ENCODE measurements at regions not wholly inside any gene's neighbourhood (a gene's known extent, or its start where the extent isn't known, plus 50 kb on each side); places are given as distances from the start of the nearest gene placed in this dataset.

- DNase-seq (ENCODE audit: low spot score) = no peak
These were observed 258.3 kb upstream of the NAV3 start for GRCh38 chr12:77572371-77572770.

GRCh38 chr12:77571768-77572167, 258.9 kb upstream of the NAV3 start:
- DNase-seq (ENCODE audit: low spot score) = no peak

- no peak for DNase-seq (ENCODE audit: low spot score)
These were observed 259.6 kb upstream of the NAV3 start for GRCh38 chr12:77571127-77571526.

GRCh38 chr12:77569876-77570275, 260.8 kb upstream of the NAV3 start:
- DNase-seq (ENCODE audit: low spot score) = no peak

- DNase-seq (ENCODE audit: low spot score) = no peak
These were observed 270.0 kb upstream of the NAV3 start for GRCh38 chr12:77560714-77561113.

- no peak for DNase-seq (ENCODE audit: low spot score)
These were observed 271.2 kb upstream of the NAV3 start for GRCh38 chr12:77559400-77560074.

GRCh38 chr12:77555074-77555473, 275.6 kb upstream of the NAV3 start:
- DNase-seq (ENCODE audit: low spot score) = no peak

GRCh38 chr12:77553976-77554619, 276.6 kb upstream of the NAV3 start:
- no peak for DNase-seq (ENCODE audit: low spot score)

GRCh38 chr12:77549383-77550128, 281.1 kb upstream of the NAV3 start:
- no peak for DNase-seq (ENCODE audit: low spot score)

- DNase-seq (ENCODE audit: low spot score) = no peak
These were observed 281.9 kb upstream of the NAV3 start for GRCh38 chr12:77548797-77549196.

- no peak for DNase-seq (ENCODE audit: low spot score)
These were observed 290.6 kb upstream of the NAV3 start for GRCh38 chr12:77540097-77540496.

- DNase-seq (ENCODE audit: low spot score) = no peak
These were observed 293.0 kb upstream of the NAV3 start for GRCh38 chr12:77537663-77538062.

- DNase-seq (ENCODE audit: low spot score) = no peak
These were observed 295.0 kb upstream of the NAV3 start for GRCh38 chr12:77535734-77536133.

GRCh38 chr12:77531912-77532311, 298.8 kb upstream of the NAV3 start:
- no peak for DNase-seq (ENCODE audit: low spot score)

GRCh38 chr12:77522247-77522646, 308.4 kb upstream of the NAV3 start:
- DNase-seq (ENCODE audit: low spot score) = no peak

GRCh38 chr12:77521508-77522115, 309.1 kb upstream of the NAV3 start:
- DNase-seq (ENCODE audit: low spot score) = no peak

GRCh38 chr12:77514511-77514910, 316.2 kb upstream of the NAV3 start:
- DNase-seq (ENCODE audit: low spot score) = no peak

GRCh38 chr12:77510985-77511384, 319.7 kb upstream of the NAV3 start:
- no peak for DNase-seq (ENCODE audit: low spot score)

GRCh38 chr12:77504466-77504865, 326.2 kb upstream of the NAV3 start:
- no peak for DNase-seq (ENCODE audit: low spot score)

GRCh38 chr12:77500089-77500488, 330.6 kb upstream of the NAV3 start:
- DNase-seq (ENCODE audit: low spot score) = no peak

- no peak for DNase-seq (ENCODE audit: low spot score)
These were observed 333.0 kb upstream of the NAV3 start for GRCh38 chr12:77497647-77498046.

- DNase-seq (ENCODE audit: low spot score) = no peak
These were observed 334.0 kb upstream of the NAV3 start for GRCh38 chr12:77496714-77497113.

- no peak for DNase-seq (ENCODE audit: low spot score)
These were observed 336.4 kb upstream of the NAV3 start for GRCh38 chr12:77494296-77494695.

Data from mucosa of gallbladder (tissue), 1 donor.